ENCODE measurements at regions not wholly inside any gene's neighbourhood (a gene's known extent, or its start where the extent isn't known, plus 50 kb on each side); places are given as distances from the start of the nearest gene placed in this dataset.

GRCh38 chr11:97880209-97880608, 1140.5 kb upstream of the CNTN5 start (continued):
- TF ChIP-seq, protein P1, sequence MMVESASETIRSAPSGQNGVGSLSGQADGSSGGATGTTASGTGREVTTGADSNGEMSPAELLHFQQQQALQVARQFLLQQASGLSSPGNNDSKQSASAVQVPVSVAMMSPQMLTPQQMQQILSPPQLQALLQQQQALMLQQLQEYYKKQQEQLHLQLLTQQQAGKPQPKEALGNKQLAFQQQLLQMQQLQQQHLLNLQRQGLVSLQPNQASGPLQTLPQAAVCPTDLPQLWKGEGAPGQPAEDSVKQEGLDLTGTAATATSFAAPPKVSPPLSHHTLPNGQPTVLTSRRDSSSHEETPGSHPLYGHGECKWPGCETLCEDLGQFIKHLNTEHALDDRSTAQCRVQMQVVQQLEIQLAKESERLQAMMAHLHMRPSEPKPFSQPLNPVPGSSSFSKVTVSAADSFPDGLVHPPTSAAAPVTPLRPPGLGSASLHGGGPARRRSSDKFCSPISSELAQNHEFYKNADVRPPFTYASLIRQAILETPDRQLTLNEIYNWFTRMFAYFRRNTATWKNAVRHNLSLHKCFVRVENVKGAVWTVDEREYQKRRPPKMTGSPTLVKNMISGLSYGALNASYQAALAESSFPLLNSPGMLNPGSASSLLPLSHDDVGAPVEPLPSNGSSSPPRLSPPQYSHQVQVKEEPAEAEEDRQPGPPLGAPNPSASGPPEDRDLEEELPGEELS (CRISPR knock-in tag; IDR thresholded peaks at IDR 0.05; ENCODE audit: borderline replicate concordance) = no peak
- TF ChIP-seq ZNF280A (IDR thresholded peaks at IDR 0.05; ENCODE audit: low read depth, partially characterized antibody) = no peak
- TF ChIP-seq ELF2 (CRISPR knock-in tag; IDR thresholded peaks at IDR 0.05) = no peak
- TF ChIP-seq PURB (CRISPR knock-in tag; IDR thresholded peaks at IDR 0.05; ENCODE audit: low read depth) = no peak
- TF ChIP-seq FOXM1 (IDR thresholded peaks at IDR 0.05; ENCODE audit: low read depth) = no peak
- no peak for TF ChIP-seq FOXM1 (CRISPR knock-in tag; IDR thresholded peaks at IDR 0.05; ENCODE audit: low read depth)
- no peak for TF ChIP-seq STAG1 (CRISPR knock-in tag; IDR thresholded peaks at IDR 0.05; ENCODE audit: borderline replicate concordance)
- TF ChIP-seq TEAD1 (CRISPR knock-in tag; IDR thresholded peaks at IDR 0.05) = no peak
- no peak for TF ChIP-seq KLF6 (CRISPR knock-in tag; IDR thresholded peaks at IDR 0.05; ENCODE audit: borderline replicate concordance)
- no peak for TF ChIP-seq RAD21 (CRISPR knock-in tag; conservative IDR thresholded peaks at IDR 0.05 in 1 of 2, IDR thresholded peaks at IDR 0.05 in 1 of 2)

Measured in K562 (cell line).